ENCODE measurements at regions not wholly inside any gene's neighbourhood (a gene's known extent, or its start where the extent isn't known, plus 50 kb on each side); places are given as distances from the start of the nearest gene placed in this dataset.

DNA sequence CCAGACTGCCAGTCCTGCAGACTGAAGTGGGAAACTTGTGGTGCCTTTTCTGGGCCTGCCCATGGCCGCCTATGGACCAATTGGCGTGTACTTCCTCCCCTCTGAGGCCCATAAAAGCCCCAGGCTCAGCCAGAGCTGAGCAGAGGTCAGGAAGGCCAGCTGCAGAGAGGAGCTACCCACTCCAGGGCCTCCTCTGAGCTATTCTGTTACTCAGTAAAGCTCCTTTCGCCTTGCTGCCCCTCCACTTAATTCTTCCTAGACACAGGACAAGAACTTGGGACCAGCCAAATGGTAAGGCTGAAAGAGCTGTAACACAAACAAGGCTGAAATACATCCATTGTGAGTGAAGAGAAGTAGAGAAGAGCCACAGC, 106.4 kb downstream of the C9orf50 start:
- TF ChIP-seq, protein P1, sequence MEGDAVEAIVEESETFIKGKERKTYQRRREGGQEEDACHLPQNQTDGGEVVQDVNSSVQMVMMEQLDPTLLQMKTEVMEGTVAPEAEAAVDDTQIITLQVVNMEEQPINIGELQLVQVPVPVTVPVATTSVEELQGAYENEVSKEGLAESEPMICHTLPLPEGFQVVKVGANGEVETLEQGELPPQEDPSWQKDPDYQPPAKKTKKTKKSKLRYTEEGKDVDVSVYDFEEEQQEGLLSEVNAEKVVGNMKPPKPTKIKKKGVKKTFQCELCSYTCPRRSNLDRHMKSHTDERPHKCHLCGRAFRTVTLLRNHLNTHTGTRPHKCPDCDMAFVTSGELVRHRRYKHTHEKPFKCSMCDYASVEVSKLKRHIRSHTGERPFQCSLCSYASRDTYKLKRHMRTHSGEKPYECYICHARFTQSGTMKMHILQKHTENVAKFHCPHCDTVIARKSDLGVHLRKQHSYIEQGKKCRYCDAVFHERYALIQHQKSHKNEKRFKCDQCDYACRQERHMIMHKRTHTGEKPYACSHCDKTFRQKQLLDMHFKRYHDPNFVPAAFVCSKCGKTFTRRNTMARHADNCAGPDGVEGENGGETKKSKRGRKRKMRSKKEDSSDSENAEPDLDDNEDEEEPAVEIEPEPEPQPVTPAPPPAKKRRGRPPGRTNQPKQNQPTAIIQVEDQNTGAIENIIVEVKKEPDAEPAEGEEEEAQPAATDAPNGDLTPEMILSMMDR (IDR thresholded peaks at IDR 0.05), result no peak
- TF ChIP-seq POLR2A (IDR thresholded peaks at IDR 0.05), result no peak
